Esophagus muscularis mucosa (tissue), 4 donors: ENCODE measurements at regions not wholly inside any gene's neighbourhood (a gene's known extent, or its start where the extent isn't known, plus 50 kb on each side); places are given as distances from the start of the nearest gene placed in this dataset.

Experiments
- DNase-seq: peaks from one replicate; pipeline ENCODE4 v3.0.0-alpha.2; 2017; ENCODE audit errors: extremely low spot score
- H3K27ac ChIP-seq, 4 donors: fragments of 200-600 bp; sonication (generic); replicated peaks in 1 of 4; 1 replicate in 3 of 4; 2 replicates in 1 of 4; pipeline ENCODE4 v1.5.1; 2016 to 2019; ENCODE audit warnings: mild to moderate bottlenecking in 1 of 4
- H3K27me3 ChIP-seq, 4 donors: fragments of 200-600 bp; sonication (generic); one replicate each; pipeline versions ENCODE4 v1.5.1 to v1.6.0; 2016 to 2019
- H3K36me3 ChIP-seq, 4 donors: fragments of 200-600 bp; sonication (generic); one replicate each; pipeline ENCODE4 v1.5.1; 2016 to 2019
- H3K4me1 ChIP-seq, 4 donors: fragments of 200-600 bp; sonication (generic); one replicate each; pipeline ENCODE4 v1.5.1; 2016 to 2019
- H3K4me3 ChIP-seq, 4 donors: fragments of 200-600 bp; sonication (generic); 1 replicate in 2 of 4; 2 replicates in 2 of 4; pipeline ENCODE4 v1.5.1; 2016 to 2019; ENCODE audit warnings: mild to moderate bottlenecking in 4 of 4, moderate library complexity in 1 of 4
- H3K9me3 ChIP-seq, 4 donors: fragments of 200-600 bp; sonication (generic); 1 replicate in 3 of 4; 2 replicates in 1 of 4; pipeline ENCODE4 v1.5.1; 2016 to 2019
- CTCF ChIP-seq, 3 experiments: fragments of 200-600 bp in 2 of 3; fragments of 450-650 bp in 1 of 3; sonication (generic) in 2 of 3; IDR thresholded peaks; one replicate each; pipeline ENCODE4 v1.5.1; 2017 to 2019; ENCODE audit warnings: antibody characterized with exemption in 3 of 3, mild to moderate bottlenecking in 2 of 3, moderate library complexity in 1 of 3
- EP300 ChIP-seq: sonication (generic); formaldehyde crosslinking; IDR thresholded peaks from one replicate; pipeline ENCODE4 v1.6.1; 2017; ENCODE audit warnings: antibody characterized with exemption
- POLR2A ChIP-seq: fragments of 450-650 bp; IDR thresholded peaks from one replicate; pipeline ENCODE4 v1.6.1; 2017; ENCODE audit warnings: antibody characterized with exemption, moderate library complexity, mild to moderate bottlenecking, low read depth
- POLR2AphosphoS5 ChIP-seq, 2 donors: sonication (generic); formaldehyde crosslinking; IDR thresholded peaks; one replicate each; pipeline ENCODE4 v1.6.1; 2017; ENCODE audit warnings: antibody characterized with exemption in 2 of 2
- WGBS: methylation state at CpG from one replicate; pipeline ENCODE4 v1.1.5; 2018; 5-methylcytosine and 5-hydroxymethylcytosine counted together
- intact Hi-C: fragments of 100-400 bp; cut with DNase I; formaldehyde crosslinking; loops from one replicate; pipeline ENCODE4 v1.15.1; 2023

GRCh38 chr7:88661921-88662320 is 97.6 kb upstream of the ZNF804B start:
- WGBS = 83% methylated on average over 3 of the region's 3 CpGs
- intact Hi-C loops = no loop called here

GRCh38 chr7:88647825-88648224 is 111.7 kb upstream of the ZNF804B start:
- WGBS = 50% methylated on average over 2 of the region's 2 CpGs
- TF ChIP-seq POLR2AphosphoS5 (IDR thresholded peaks at IDR 0.05) = no peak
- TF ChIP-seq EP300 = no peak
- TF ChIP-seq POLR2A = no peak
- DNase-seq = no peak
- Histone ChIP-seq H3K4me3 (no peak overlapping the region), H3K9me3 (peaks cover 0 to 9% (median 0%) of the 10 kb centered on the region in 4 donors), H3K27ac (no peak overlapping the region), H3K4me1 (no peaks in the 10 kb centered on the region), H3K27me3 (no peaks in the 10 kb centered on the region), H3K36me3 (no peaks in the 10 kb centered on the region)
- intact Hi-C loops = no loop called here

More at GRCh38 chr7:88661921-88662320, 97.6 kb upstream of the ZNF804B start:
- H3K9me3 ChIP-seq = no peaks in the 10 kb centered on the region
- no peaks in the 10 kb centered on the region for H3K36me3 ChIP-seq
- H3K27me3 ChIP-seq = no peaks in the 10 kb centered on the region
- DNase-seq = no peak
- no peaks in the 10 kb centered on the region for H3K4me1 ChIP-seq
- TF ChIP-seq POLR2A (no peak), EP300 (no peak), CTCF (IDR thresholded peaks at IDR 0.05) (no peak), POLR2AphosphoS5 (IDR thresholded peaks at IDR 0.05) (no peak)
- no peak overlapping the region for H3K27ac ChIP-seq
- H3K4me3 ChIP-seq = no peak overlapping the region

GRCh38 chr7:88638583-88638982 is 120.9 kb upstream of the ZNF804B start:
- no peak for TF ChIP-seq CTCF (IDR thresholded peaks at IDR 0.05)
- TF ChIP-seq EP300 = no peak
- TF ChIP-seq POLR2A = no peak
- no peak for TF ChIP-seq POLR2AphosphoS5 (IDR thresholded peaks at IDR 0.05)
- H3K36me3 ChIP-seq = no peaks in the 10 kb centered on the region
- no peaks in the 10 kb centered on the region for H3K9me3 ChIP-seq
- WGBS = 96% methylated on average over 6 of the region's 6 CpGs
- H3K4me1 ChIP-seq = no peaks in the 10 kb centered on the region
- intact Hi-C loops = no loop called here
- no peaks in the 10 kb centered on the region for H3K27me3 ChIP-seq
- H3K4me3 ChIP-seq = no peak overlapping the region
- no peak overlapping the region for H3K27ac ChIP-seq
- DNase-seq = no peak

- no peaks in the 10 kb centered on the region for H3K9me3 ChIP-seq
- no peak for TF ChIP-seq EP300
- no peak for TF ChIP-seq CTCF (IDR thresholded peaks at IDR 0.05)
- no peak for TF ChIP-seq POLR2AphosphoS5 (IDR thresholded peaks at IDR 0.05)
- no peak for TF ChIP-seq POLR2A
- H3K4me1 ChIP-seq = no peaks in the 10 kb centered on the region
- H3K4me3 ChIP-seq = no peak overlapping the region
- DNase-seq = no peak
- H3K27ac ChIP-seq = no peak overlapping the region
- intact Hi-C loops = no loop called here
- no peaks in the 10 kb centered on the region for H3K27me3 ChIP-seq
- no peaks in the 10 kb centered on the region for H3K36me3 ChIP-seq
Measured at GRCh38 chr7:88637795-88638194, 121.7 kb upstream of the ZNF804B start.

- H3K4me1 ChIP-seq = no peaks in the 10 kb centered on the region
- no peak for TF ChIP-seq EP300
- no peak overlapping the region for H3K27ac ChIP-seq
- no peaks in the 10 kb centered on the region for H3K36me3 ChIP-seq
- 72% methylated on average over 1 of the region's 1 CpG for WGBS
- no peak overlapping the region for H3K4me3 ChIP-seq
- no peaks in the 10 kb centered on the region for H3K9me3 ChIP-seq
- H3K27me3 ChIP-seq = no peaks in the 10 kb centered on the region
- intact Hi-C loops = no loop called here
- DNase-seq = no peak
Measured at GRCh38 chr7:88635149-88635548, 124.4 kb upstream of the ZNF804B start.

GRCh38 chr7:88629559-88629958 is 129.9 kb upstream of the ZNF804B start:
- intact Hi-C loops = no loop called here
- WGBS = 62% methylated on average over 1 of the region's 1 CpG
- no peak for DNase-seq

More at GRCh38 chr7:88629559-88629958, 129.9 kb upstream of the ZNF804B start:
- Histone ChIP-seq H3K27ac (no peak overlapping the region), H3K27me3 (no peaks in the 10 kb centered on the region), H3K4me3 (no peak overlapping the region), H3K9me3 (no peaks in the 10 kb centered on the region), H3K4me1 (no peaks in the 10 kb centered on the region), H3K36me3 (no peaks in the 10 kb centered on the region)
- TF ChIP-seq CTCF (IDR thresholded peaks at IDR 0.05) = no peak
- no peak for TF ChIP-seq POLR2A
- no peak for TF ChIP-seq POLR2AphosphoS5 (IDR thresholded peaks at IDR 0.05)
- TF ChIP-seq EP300 = no peak
